Spleen (tissue), 7 donors: ENCODE measurements at regions not wholly inside any gene's neighbourhood (a gene's known extent, or its start where the extent isn't known, plus 50 kb on each side); places are given as distances from the start of the nearest gene placed in this dataset.
"Not testable (repeated sequence)": the region's sequence is repeated elsewhere in the genome, so short reads cannot be mapped to it uniquely, and the experiment has no call there.

Source experiments
- CTCF ChIP-seq, 11 experiments: fragments of 200-600 bp in 7 of 11; fragments of 450-650 bp in 4 of 11; sonication (generic) in 4 of 11; IDR thresholded peaks in 8 of 11; conservative IDR thresholded peaks in 3 of 11; 1 replicate in 7 of 11; 2 replicates in 4 of 11; pipeline versions ENCODE4 v1.4.0 to v1.8.0; 2016 to 2021; ENCODE audit warnings: antibody characterized with exemption in 11 of 11, inconsistent platforms in 4 of 11, mild to moderate bottlenecking in 1 of 11
- POLR2A ChIP-seq, 3 donors: fragments of 450-650 bp; IDR thresholded peaks; one replicate each; pipeline ENCODE4 v1.5.1; 2017; ENCODE audit warnings: antibody characterized with exemption in 3 of 3, mild to moderate bottlenecking in 1 of 3
- donor health status: DM: no; HTN: no; CAD: no; lungs with moderate emphysema.
- donor health status: DM: no; HTN: no; CAD: no.
- donor health status: DM: no; HTN: no; CAD: no.

GRCh38 chr17:64797746-64798488 lies 121.4 kb downstream of the LRRC37A3 start:
- TF ChIP-seq POLR2A (IDR thresholded peaks at IDR 0.05); CTCF (IDR thresholded peaks at IDR 0.05 in 8 of 11, conservative IDR thresholded peaks at IDR 0.05 in 3 of 11): not testable (repeated sequence)
